Fibroblast of upper back skin (primary cell): ENCODE measurements at regions not wholly inside any gene's neighbourhood (a gene's known extent, or its start where the extent isn't known, plus 50 kb on each side); places are given as distances from the start of the nearest gene placed in this dataset.
"Not testable (repeated sequence)": the region's sequence is repeated elsewhere in the genome, so short reads cannot be mapped to it uniquely, and the experiment has no call there.

Experiments
- DNase-seq: peaks from one replicate; pipeline ENCODE4 v3.0.0-alpha.2; 2013

DNA sequence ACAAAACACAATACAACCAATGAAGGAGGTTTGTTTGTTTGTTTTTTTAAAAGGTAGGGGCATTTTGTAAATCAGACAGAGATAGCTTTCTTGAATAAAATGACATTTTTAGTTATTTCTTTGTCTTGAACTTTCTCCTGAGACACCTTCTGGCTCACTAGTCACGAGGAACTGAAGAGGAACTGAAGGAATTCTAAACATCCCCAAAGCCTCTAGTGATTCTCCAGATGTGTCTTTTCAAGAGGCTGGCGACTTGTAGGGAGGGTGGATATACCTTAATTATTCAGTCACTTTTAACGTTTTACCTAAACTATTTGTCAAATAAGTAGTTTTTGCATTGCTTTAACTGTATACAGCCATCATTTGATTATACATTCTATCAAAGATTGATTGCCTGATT, 211.2 kb upstream of the LRIG3 start:
- DNase-seq: no peak

DNA sequence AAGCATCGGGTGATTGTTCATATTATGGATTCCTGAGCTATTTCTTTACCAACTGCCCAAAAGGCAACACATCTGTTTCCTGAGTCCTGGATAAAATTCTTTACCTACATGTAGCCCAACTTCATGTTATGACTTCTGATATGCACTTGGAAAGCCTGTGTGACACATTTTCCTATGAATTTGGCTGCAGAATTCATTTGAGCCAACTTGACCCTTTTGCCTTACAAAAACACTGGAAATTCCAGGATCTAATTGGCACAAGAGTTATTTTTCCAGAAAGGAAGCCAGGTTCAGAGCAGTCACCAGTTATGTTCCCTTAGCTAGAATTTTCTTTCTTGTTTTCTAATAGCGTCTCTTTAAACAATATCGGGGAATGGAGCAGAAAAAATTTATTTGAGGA, 202.5 kb upstream of the LRIG3 start:
- DNase-seq: peak; percentile 31

DNA sequence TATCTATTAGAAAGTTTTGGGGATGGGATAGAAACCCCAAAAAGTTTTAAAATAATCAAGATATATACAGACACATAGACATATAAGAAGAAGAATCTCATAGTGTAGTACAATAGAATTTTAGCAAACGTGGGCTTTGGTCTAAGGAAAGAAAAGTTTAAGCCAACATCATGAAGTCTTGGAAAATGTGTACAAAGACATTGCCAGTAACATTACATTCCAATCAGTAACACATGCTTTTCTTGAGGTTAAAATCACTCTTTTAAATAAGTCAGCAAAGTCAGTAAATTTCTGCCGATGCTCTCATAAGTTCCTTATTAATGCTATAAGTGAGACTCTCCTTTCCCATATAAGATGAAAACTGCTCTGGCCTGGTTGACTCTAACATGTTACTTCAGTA, 201.1 kb upstream of the LRIG3 start:
- no peak for DNase-seq

DNA sequence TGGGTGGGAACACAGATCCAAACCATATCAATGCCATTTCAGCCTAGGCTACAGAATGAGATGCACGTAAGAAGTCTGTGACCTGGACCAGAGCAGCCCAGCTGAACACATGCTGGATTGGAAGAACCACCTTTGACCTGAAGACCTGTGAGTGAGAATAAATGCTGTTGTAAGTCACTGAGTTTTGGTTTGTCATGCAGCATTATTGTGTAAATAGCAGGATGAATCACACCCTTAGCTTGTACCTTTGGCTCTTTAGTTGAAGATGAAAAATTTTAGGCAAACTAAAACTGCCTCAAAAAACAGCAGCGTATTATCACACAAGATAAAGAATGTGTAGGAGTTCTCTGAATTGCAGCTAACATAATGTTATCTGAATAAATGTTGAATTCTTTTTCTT, 199.4 kb upstream of the LRIG3 start:
- DNase-seq: no peak

DNA sequence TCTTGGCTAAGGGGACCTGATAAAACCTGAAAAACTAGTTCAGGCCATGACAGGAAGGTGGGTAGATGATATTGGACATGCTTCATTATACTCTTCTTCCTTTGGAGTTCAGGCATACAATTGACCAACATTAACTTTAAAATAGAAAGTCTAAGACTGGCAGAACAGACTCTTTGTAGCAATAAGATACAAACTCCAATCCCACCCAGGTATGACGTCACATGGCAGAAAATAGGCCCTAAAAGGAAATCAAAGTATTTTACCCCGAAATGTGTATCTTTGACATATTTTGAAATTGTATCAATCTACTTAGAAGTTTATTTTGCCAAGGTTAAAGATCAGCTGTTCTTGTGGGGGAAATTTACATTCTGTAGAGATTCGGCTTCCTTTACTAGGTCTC, 198.1 kb upstream of the LRIG3 start:
- no peak for DNase-seq

DNA sequence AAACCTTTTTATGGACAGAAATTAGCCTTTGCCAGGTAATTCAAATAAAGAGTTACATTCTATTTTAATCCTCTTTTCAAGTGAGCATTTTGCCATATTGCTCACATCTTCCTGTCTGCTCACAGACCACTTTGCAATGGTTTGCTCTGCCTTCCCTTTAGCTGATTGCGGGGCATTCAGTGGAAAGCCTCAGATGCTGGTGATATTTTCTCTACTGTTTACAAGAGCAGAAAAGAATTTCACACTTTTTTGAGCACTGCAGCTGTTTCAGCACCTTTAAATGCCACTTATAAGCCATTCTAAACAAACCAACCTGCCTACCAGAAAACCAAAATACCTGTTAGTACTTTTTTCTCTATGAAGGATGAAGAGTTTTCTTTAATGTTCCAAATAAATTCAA, 195.7 kb upstream of the LRIG3 start:
- DNase-seq: no peak

DNA sequence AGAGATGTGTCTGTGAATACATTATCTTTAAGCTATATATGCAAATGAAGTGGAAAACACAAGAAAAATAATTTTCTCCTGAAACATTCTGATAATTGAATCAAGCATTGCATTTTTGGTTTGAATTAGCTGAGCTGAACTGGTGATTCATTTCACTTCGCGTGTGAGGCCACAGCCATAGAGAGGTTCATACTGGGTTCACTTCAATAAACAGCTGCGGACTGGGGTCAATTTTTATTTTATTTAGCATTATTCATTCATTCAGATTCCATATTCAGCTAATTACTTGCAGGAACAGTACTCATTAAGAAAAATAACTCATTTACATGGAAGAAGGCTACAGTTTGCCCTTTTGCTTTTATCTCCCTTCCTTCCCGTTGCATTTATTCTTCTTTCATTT, 195.2 kb upstream of the LRIG3 start:
- peak; percentile 70 for DNase-seq

DNA sequence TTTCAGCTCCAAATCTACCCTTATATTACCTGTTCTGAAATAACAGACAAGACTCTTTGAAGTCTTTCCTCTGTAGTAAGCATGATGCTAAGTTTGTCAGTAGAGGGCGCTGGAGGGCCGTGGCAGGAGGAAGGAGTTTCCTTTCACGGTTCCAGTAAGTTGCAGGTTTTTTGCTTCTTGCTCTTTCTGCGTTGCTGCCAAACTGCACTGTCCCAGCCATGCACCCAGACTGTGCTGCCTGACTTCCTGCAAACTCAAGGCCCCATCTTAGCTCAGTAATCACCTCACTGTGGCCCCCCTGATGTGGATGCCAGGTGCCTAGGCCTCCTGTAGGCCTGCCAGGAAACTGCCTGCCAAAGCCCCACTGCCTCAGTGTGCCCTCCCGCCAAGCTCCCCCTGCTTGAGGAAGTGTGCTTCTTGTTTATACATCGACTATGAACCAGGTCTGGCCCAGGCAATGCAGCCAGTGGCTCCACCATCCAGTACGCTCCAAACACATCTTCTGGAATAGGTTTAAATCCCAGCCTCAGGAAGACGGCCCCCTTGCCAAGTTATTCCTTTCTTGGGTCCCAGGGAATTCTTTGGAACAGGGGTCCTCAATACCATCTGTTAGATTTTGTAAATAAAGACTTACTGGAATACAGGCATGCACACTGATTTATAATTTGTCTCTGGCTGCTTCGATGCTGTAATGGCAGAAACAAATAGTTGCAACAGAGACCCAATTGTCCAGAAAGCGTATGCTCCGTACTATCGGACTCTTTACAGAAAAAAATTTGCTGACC, 193.7 kb upstream of the LRIG3 start:
- DNase-seq: peak; percentile 86

DNA sequence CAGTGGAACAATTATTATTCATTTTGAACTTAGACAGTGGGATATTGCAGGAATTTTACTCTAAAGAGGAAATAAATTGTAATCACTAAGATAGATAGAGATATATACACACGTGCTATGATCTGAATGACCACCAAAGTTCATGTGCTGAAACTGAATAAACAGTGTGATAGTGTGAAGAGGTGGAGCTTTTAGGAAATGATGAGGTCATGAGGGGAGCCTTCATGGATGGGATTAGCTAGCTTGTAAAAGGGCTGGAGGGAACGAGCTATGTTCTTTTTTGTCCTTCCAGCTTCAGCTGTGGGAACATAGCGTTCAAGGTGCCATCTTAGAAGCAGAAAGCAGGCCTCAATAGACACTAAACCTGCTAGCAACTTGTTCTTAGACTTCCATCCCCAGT, 191.5 kb upstream of the LRIG3 start:
- no peak for DNase-seq

DNA sequence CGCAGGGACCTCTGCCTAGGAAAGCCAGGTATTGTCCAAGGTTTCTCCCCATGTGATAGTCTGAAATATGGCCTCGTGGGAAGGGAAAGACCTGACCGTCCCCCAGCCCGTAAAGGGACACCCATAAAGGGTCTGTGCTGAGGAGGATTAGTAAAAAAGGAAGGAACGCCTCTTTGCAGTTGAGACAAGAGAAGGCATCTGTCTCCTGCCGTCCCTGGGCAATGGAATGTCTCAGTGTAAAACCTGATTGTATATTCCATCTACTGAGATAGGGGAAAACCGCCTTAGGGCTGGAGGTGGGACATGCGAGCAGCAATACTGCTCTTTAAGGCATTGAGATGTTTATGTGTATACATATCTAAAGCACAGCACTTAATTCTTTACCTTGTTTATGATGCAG, 188.2 kb upstream of the LRIG3 start:
- DNase-seq: not testable (repeated sequence)

DNA sequence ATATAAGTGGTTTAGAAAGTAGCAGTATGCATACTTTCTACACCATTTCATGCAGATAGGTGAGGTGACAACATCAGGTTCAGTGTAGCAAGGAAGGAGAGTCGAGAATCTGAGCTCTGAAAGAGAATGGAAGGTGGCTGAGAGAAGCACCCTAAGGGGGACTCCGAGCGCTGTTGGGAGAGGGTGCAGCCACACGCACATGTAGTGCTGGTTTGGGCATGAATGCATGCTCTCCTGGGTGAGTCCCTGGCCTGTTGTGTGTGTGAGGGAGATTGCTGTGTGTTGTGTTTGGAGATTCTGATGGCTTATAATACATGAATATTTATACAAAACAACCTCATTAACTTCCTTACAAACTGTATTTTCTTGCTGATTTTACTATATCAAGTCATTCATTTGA, 180.3 kb upstream of the LRIG3 start:
- no peak for DNase-seq

DNA sequence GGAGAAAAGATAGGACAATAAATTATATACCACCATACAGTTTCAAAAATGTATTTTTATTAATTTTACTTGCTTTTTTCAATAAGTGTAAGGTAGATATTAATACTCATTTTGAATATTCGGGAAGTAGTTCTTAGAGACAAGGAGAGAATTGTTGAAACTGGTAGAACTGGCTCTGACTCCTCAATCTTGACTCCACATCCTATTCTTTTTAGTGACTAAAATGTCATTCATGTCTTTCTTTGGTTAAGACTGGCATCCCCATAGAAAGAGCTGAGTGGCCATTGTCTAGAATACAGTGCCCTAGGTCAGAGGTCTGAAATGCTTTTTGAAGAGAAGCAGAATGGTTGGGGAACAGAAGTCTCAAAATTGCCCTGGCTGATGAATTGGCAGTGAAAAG, 177.6 kb upstream of the LRIG3 start:
- no peak for DNase-seq

DNA sequence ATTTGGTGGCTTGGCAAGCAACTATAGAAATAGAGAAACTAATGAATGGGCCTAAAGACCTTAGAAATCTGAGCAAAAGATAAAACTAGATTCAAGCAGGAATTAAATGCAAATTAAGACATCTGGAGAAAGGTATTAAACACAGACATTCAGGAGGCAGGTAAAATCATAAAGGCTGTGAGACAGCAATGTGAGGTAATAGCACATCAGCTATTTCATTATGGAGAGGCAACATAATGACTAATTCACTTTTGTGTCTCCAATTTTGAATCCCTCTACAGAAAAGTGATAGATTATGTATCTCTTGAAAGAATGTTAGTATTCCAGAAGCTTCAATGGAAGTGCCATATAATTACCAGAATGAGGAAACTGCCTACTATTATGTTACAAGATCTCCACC, 175.9 kb upstream of the LRIG3 start:
- no peak for DNase-seq

DNA sequence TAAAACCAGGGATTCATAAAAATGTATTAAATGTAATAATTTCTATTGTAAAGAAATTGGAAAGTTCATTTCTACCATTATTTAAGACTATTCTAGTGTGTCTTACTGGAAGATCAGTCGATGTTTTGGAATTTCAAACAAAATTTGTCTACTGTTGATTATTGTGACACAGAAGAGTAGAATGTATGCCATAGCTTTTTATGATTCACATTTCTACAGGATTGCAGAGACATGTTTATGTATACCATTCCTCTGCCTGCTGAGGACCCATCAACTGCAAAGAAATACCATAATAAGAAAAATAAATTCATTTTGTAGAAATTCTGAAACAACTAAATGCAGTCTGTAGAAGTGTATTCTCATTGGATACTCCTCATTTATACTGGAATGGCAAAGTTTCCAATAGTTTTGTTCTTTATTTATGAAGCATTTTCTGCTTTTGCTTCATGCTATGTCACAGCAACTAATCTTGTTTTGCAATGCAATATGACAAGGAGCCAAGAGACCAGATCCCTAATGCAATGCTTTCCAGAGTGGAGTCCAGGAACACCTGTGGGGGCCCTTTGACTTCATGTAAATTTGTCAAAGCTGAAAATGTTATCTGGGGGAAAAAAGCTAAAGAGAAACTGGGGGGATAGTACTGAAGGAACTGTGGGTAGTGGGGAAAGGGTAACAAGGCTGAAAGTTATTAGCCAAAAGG, 172.9 kb upstream of the LRIG3 start:
- DNase-seq: peak; percentile 74

DNA sequence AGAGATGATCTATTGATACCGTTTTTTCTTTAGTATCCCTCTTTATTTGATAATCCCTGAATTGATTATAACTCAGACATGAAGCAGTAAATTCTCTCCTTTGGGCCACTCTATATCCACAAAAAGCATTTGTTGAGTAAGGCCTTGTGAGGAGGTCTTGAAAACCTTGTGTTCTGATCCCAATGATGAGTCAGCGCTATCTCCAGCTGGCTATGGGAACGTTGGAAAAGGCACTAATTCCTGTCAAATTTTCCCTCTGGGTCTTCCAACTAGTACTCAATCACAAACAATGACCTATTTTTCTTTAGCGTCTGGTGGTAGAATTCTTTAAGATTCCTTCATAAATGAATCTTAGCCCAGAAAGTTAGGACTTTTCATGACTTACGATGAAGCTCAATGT, 168.4 kb upstream of the LRIG3 start:
- DNase-seq: peak; percentile 82

DNA sequence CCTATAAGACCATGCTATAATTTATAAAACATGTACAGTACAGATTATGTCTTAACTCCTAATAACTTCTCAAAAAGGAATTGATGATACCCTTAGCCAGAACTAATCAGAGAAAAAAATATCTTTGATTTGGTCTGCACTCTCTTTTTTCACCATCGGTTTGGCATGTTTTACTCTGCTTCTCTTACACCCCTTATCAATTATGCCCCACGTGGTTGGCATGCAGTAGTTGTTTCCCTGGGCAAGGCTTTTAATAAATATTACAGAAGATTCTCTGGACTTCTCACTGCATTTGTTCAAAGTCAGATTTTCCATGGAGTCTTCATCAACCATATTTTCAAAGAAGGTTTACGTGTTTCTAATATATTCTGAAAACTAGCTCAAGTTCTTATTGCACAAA, 167.4 kb upstream of the LRIG3 start:
- DNase-seq: no peak

DNA sequence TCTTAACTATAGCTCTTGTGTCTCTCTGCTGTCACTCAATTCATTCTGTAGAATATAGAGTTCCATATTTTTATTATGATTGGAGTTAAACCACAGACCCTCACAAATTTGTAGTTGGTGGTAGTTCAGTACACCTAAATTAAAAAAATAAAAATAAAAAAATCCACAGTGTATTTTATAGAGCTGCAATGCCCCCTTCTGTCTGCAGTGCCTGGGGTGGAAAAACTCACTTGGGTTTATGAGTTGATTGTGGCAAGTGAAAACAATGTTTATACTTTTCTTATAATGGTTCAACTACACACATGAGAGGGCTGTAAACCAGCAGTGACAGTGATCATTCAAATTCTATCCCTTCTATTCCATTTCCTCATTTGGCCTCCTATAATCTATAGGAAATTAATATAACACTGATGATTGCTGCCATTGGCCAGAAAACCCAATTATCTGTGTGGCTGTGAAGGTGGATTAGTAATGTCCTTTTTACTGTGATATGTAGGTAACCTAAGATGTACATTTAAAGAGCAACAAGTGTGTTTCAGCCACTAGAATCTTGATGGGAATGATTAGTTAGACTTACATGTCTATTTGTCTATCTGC, 166.9 kb upstream of the LRIG3 start:
- peak; percentile 25 for DNase-seq

DNA sequence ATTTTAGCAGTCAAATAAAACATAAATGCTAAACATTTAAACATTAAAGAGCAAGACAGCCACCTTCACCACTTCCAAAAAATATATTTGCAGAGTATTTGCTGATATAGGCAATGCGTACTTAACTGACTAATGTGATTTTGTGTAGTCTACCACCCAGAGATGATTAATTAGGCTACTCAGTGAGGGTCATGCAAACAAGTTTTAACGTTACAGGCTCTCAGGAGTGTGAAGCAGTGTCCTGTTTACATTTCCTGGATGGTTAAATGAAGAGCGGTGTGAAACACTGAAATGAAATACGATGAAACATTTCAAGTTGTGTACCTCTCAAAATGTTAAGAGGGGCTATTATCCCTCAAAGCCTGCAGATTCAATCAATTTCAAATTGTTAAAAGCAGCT, 165.8 kb upstream of the LRIG3 start:
- no peak for DNase-seq

DNA sequence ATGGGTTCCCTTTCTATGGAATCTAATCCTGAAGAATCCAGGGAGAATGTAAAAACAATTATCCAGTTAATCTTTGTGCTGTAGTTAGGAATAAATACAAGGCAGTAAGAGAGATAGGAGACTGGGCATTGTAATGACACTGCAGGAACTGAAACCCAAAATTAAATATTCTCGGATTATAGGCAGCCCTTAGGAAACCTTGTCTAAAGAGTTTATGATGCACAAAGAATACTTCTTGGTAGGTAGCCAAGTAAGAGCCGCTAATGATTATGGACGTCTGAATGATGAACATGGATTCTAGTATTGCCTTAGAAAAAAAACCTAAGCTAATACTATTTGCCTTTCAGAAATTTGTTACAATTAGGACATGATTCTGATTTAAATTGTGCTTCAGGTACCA, 165.4 kb upstream of the LRIG3 start:
- DNase-seq: peak; percentile 58

DNA sequence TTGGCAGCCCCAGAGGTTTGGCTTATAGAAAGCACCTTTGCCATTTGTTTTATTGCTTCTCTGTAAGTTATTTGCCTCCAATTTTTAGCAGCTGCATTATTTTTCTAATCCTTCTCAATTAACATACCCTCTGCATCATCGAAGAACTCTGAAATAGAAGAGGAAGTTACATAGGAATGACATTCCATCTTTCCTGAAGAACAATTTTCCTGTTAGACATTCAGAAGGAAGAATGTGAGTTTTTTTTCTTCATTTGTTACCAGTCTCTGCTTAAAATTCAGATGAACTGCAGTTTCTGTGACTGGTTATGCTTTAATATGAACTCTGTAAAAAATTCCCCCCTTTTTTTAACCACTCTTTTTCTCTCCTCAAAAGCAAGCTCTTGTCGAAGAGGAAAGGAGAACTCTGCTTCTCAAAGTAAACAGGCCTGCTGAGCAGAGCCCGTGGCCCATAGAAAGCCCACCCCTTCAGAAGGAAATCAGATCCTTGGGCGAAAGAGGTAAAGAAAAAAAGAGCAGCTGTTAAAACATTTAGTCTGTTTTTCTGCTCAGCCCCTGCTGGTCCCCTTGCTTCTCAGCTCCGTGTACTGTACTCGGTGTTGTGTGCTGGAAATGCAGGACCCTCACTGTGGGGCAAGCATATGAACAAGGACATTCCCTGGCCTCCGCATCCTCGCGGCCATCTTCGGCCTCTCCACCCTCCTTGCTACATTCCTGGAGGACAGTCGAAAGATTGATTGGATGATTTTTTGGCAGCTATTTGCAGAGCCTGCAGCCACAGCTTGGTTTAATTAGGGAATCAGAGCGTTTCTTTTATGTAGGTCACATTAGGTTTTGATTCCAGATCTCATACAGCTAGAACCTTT, 164.4 kb upstream of the LRIG3 start:
- peak; percentile 97 for DNase-seq

DNA sequence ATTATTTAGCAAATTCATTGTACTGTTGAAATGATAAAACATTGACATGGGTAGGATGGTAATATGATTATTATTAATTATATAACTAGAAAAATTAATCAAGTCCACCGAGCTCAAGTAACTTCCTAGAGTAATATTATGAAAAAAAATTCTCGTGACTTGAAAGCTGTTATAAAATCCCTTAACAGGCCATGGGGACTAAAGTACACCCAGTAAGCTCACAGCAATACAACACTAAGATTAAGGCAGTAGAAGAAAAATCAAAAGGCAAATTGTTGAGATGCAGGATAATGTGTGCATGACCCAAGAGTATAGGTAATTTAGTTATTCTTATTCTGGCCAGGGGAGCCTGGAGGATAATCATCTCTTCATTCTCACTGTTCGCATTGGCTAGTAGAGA, 162.6 kb upstream of the LRIG3 start:
- no peak for DNase-seq

DNA sequence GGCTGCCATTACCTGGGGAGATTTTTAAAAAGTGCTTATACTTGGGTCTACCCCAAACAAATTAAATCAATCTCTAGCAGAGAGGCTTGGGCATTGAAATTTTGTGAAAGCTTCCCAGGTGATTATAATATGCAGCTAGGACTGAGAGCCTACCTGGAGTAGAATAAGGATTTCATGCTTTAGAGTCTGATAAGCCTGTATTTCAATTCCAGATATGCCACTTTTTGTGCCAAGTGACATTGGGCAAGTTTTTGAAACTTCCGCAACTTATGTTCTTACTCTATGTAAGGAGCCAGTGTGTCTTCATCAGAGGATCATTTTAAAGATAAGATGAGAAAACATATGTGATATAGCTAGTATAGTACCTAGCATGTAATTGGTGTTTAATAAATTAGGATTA, 159.8 kb upstream of the LRIG3 start:
- DNase-seq: no peak

DNA sequence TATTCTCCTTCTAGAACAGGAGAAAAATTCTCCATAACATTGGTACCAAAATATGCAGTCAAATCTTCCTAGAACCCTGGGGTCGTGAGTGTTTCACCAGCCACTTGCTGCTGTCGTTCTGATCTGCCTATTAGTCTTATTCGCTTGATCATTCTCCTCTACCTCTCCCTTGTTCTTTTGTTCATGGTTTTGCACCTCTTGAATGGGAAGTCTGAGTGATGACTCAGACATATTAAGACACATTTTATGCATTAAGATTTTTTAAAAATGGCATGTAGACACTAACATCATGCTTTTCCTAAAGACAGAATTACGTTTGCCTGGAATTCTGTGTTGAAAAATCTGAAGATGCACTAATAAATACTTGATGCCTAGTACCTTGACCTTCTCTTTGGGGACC, 159.2 kb upstream of the LRIG3 start:
- DNase-seq: peak; percentile 35
